NK-92 (cell line): ENCODE measurements at regions not wholly inside any gene's neighbourhood (a gene's known extent, or its start where the extent isn't known, plus 50 kb on each side); places are given as distances from the start of the nearest gene placed in this dataset.

Source experiments
- DNase-seq: peaks from one replicate; lab custom pipeline; 2025; ENCODE audit not compliant: unreplicated experiment; lab: John Stamatoyannopoulos, UW

DNA sequence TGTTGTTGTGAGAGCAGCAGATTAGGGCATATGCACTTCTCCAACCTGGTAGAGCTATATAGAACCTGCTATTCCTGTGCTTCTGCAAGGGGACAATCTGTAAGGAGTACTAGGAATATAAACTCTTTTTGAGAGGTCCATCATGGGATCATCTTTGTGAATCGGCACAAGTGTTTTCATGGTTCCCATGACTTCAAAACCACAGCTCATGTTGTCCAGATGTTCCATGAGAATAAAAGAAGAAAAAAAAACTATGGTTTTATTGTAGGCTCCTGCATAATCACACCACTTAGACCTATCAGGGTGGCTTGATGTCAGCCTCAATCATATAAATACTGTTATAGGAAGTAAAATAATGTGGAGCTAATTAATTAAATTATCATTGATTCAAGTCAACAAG lies 311.4 kb upstream of the ATP2B1 start:
- DNase-seq: no peak

DNA sequence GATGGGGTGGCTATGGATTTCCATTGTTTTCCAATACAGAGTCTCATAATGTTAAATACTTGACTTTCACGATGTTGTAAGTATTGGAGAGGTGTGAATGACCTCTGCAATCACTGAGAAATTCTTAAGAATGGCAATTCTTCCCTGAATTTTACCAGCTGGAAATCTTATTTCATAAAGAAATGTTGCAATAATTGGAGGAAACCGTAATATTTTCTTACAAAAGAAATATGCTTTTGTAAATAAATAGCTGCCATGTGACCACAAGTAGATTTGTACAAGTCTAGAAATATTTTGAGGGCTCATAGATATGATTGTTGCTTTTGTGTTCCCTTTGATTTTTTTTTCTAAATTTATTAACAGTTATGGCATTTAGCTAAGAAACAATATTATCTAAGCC lies 308.7 kb upstream of the ATP2B1 start:
- DNase-seq: no peak

DNA sequence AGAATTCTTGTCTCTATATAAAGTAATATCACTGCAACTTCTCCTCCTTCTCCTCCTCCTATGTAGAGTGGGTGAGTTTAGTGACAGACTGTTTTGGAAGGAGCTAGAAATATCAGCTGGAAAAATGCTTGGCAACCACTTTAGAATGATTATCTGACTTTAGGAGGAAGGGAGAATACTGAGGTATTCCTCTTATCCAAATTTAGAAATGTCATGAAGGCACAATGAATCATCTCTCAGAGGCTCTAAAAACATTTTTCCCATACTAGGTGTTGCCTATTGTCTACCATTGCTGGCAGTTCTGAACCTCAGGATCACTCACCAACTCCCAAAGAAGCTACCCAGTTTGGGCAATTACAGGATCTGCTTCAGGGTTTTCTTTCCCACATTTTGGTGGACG lies 306.6 kb upstream of the ATP2B1 start:
- no peak for DNase-seq

DNA sequence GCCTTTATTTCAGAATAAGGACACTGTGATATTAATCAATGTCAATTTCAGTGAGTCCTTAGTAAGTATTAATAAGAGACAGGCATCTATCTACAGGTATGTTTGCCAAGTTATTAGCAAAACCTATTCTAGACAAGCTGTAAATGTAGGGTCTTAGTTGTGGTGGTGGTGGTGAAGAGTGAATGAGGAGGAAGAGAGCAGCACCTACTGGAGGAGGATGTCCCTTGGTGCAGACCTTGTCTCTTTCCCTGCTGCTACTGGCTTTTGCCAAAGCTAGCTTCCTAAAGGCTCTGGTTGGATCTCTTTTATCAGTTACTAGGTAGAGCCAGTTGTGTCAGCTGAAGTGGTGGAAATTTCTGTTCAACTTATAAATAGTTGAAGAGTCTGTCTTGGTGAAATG lies 304.8 kb upstream of the ATP2B1 start:
- DNase-seq: no peak

DNA sequence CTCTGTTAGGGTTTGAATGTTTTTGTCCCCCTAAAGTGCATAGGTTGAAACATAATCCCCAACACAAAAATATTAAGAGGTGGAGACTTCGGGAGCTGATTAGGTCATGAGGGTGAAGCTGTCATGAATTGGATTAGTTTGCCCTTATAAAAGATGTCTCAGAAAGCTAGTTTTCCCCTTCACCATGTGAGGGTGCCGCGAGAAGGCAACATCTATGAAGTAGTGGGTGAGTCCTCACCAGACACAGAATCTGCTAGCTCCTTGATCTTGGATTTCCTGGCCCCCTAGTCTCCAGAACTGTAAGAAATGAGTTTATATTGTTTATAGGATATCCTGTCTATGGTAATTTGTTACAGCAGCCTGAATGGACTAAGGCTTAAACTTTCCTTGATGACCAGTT lies 301.5 kb upstream of the ATP2B1 start:
- no peak for DNase-seq

DNA sequence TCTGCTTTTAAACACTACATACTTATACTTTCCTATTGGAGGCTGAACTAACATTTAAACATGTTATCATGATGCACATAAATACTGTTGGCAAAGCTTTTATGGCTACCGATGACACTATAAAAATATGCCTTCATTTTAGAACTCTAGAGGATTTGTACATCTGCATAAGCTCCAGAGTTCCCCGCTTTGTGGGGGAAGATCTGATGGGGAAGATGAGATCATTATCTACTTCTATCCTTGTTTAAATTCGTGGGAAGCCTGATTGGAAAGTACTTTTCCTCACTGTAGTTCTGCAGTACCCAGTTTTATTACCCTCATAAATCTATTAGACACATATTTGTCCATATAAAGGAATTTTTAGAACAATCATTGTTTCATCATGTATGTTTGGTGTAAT lies 299.6 kb upstream of the ATP2B1 start:
- no peak for DNase-seq

DNA sequence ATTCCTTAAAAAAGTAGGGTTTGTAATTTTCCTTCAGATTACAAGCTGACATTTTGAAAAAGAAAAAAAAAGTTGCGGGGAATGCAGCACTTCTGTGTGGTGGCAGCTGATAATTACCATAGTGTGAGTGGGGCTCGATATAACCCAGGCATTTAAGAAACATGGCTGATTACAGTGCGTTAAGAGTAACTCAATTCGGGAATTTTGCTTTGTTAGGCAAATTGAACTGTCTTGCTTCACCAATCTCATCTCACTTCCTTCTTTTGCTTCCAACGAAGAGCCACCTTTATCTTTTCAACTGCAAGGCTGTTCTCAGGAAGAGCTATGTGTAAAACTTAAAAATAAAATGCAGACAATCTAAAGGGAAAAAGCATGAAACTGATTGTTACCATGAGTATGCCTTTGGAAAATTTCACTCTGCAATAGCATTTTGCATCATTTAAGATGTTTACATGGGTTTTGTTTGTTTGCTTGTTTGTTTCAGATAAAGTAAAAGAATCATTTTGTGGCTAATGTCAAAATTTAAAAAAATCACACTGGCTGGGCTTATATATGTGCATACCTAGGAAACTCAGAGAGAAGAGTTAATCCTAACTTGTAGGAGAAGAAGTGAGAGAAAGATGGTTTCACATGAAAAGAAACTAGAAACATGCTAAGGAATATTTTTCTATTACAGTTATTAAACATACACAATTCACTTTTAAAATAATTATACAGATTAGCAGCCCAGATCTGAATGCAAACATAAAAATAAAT lies 295.9 kb upstream of the ATP2B1 start:
- DNase-seq: no peak

DNA sequence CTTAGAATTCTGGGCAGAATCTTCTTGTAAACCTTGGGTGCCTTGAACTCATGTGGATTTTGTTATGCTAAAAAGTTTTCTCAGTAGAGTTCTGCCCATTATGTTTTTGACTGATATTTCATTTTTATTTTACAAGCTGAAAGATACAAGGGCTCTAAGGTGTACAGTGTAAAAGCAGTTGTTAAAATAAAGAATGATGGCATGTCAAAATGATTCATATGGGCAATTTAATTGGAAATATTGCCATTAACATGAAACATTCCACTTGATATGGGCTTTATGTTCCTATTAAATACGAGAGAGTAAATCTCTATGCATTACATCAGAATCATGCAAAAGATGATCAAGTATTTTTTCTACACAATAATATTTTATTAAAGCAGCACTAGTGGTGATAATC lies 295.1 kb upstream of the ATP2B1 start:
- DNase-seq: no peak

DNA sequence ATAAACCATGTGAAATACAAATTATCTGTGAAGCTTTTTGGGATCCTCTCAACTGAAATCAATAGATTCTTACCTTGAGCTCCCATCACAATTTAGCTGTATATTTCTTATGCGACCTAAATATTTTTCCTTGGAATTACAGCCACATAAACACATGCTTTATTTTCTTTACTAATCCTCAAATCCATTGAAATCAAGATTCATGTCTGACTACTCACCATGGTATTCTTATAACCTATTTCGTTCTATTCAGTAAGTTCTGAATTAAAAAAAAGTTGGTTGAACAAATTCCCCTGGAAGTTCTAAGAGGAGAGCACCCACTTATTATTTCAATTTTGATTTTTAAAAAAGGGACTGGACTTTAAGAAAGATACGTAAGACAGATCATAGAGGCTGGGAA lies 292.1 kb upstream of the ATP2B1 start:
- no peak for DNase-seq

DNA sequence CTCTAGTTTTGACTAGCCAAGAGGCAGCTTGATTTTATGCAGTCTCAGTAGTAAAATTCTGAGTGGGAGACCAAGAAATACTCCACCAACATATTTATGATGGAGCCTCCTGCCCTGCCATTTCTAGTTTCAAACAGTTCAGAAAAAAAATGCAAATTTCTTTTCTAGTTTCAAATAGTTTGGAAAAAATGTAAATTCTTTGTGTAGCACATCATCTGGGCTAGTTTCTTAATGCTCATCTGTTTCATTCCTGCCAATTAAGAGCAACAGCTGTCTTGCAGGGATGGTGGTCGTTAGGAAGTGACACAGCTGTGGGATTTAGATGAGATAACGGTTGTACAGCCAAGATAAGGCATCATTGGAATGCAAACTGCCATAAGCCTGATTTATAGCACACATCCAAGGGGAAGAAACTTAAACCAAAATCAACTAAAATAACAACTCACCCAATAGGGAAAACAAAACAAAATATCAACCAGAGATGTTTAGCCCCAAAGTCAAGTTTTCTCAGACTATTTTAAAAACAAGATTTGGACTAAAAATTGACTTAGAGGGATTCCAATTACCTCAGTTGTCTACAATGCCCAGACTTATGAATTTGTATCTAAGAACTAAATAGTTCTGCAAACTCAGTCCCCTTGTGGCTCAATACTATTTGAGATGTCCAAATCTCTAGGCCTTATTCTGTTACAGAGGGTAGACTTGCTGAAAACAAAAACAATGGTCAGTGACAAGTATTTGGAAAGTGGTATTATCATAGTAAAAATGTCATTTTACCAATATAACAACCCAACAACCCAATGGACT lies 291.3 kb upstream of the ATP2B1 start:
- DNase-seq: no peak

DNA sequence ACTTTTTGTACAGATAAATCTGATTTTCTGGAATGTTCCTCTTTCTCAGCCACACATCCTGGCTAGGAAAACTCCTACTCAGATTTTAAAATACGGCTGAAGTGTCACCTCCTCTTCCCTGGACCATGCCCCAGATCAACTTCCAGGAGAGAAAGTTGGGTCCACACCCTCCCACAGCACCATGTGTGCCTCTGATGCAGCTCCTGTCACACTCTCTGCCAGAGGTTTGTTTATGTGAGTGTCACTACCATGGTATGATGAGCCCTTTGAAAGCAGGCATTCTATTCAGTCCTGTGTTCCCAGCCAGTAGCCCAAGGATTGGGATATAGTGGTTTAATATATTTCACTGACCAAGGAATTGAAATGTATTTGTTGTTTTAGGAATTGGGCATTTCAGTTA lies 287.2 kb upstream of the ATP2B1 start:
- DNase-seq: no peak

DNA sequence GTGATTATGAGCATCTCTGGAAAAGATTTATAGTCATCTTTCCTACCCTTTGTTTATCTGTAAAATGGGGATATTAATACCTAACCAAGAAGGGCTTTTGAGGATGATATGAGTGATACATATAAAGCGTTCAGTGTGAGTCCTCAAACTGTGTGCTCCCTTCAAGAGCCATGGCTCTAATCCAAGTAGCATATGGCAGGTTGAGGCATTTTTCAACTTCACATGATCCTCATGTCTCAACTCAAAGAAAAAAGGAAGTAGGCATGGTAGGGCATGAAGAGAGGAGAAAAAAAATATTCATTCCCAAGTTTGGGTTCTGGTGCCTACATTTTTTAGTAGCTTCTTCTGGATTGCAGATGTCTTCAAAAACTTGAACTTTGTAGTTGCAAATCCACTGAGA lies 286.3 kb upstream of the ATP2B1 start:
- no peak for DNase-seq

DNA sequence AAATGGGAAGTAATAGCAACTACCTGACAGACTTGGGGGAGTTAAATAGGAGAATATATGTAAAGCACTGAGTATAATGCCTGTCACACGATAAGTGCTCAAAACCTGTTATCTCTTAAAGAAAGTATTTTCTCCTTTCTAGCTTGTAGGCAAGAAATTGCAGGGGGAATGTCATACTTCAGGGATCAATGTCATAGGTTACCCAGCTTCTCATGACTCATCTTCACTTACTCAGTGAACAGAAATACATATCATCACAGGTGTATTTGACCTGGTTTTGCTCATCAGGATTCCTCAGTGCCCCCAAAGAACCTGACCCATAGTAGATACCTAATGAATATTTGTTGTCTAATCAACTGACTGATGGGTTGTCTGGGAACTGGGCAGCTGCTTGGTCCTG lies 285.0 kb upstream of the ATP2B1 start:
- DNase-seq: no peak

DNA sequence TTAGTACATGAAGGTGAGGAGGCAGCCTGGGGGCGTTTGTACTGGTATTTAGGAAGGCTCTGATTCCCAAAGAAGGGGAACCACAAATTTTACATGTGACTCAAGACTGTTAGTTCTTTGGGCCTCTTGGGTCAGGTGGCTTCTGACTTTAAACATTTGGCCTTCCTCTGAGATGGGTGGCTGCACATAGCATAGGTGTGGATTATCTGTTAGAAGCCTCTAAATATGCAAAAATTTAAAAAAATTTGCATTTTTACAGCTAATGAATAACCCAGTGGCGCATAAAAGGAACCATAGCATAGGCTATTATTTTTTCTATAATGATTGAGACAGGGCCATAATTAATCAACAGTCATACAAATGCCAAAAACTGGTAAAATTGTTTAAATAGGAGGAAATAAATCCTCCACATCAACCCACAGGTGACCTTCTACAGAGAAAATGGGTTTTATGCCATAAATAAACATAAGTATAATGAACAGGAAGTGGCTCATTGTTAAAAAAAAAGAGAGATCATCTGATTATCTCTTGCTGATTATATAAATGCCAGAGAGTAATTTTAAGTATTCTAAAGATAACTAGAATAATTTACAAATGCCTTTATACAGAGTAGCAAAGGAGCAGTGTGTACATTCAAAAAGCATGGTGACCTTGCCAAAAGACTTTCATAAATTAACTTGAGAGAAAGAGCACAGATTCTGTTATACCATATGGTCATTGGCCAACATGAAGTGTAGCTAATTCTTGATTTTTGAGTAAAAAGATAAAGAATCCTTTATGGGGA lies 284.2 kb upstream of the ATP2B1 start:
- no peak for DNase-seq

DNA sequence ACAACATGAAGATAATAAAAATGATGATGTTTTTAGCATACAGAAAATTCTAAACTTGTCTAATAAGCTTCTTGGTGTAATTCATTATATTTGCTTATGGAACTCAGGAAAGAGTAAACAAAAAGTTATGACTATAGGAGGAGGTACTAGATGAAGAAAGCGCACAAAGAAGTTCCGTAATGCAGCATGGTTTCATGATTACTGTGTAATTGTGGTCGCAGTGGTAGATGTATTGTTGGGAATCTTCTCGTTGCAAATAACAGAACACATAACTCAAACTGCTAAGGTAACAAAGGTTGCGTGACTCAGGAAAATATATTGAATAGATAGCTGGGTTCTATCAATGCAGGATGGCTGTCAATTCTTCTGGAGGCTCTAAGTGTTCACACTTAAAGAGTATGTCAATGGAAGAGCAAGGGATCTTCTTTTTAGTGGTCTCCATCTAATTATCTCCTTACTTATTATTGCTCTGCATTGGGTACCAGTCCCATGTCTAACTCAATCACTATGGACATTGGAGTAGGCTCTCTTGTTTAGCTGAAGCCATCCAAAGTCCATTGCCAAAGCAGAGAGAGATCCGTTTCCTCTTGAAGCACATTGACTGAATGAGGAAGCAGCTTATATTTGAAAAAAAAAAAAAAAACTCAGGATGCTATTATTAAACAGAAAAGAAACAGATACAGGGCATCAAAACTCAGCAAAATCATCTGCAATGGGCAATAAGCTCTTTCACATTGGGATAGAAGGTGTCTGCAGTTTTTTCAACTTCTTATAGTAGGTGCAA lies 283.4 kb upstream of the ATP2B1 start:
- no peak for DNase-seq

DNA sequence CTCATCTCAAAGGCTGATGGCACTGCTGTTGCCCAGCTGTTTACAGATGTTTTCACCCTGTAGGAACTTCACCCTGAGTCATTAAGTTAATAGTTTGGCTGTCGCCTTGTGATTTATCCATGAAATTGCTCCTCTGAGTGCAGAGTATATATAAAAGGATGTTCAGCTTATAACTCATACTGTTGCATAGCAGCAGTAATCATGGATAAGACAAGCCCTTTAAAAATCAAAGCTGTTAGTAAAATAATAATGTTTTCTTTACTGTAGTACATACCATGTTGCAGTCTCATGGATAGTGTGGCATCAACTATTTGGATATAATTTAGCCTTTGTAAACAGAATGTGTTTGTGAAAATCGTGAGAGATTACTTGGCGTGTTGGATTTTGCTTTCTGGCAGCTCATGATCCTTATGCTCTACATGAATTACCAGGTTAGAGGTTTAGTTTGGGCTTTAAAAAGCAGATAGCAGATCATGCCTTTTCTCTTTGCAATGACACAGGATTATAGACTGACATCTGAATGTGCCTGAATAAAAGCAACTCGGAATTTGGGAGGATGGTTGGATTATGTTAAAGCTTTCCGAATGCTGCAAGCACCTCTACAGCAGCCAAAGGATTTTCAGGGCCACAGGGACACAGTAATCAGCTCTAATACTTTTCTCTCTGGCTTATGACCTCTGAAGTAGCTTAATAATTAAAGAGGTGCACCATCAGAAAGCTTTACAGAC lies 279.7 kb upstream of the ATP2B1 start:
- no peak for DNase-seq

DNA sequence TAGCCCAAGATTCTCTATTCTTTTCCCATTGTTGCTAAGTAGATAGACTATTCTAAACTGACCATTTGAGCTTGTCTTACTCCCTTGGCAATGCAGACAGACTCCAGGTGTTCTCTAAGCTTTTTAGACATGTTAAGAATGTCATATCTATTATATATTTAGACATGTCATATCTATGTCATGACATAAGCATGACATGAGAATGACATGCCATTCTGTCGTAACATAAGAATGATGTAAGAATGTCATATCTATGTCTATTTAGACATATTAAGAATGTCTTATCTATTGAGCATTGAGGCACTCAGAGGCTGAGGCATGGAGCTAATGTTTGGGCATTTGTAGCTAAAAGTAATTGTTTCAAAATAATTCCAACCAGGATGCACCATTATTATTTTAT lies 277.3 kb upstream of the ATP2B1 start:
- DNase-seq: no peak

DNA sequence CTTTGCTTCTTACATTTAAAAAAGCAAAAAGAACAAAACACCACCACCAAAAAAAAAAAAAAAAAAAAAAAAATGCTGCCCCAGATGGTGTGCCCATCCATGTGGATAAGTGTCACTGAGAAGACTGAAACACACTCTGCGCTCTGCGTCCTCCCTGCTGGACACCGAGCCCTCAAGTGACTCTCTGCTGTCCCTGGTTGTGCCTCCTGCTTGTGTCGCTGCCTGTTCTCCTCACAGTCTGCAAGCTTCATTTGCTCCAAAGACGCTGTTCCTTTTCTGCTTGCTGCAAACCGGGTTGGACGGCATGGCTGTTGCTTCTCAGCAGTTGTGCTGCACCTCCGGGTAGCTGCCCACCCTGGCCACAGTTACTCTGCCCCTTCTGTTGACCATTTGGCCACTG lies 276.2 kb upstream of the ATP2B1 start:
- DNase-seq: no peak

DNA sequence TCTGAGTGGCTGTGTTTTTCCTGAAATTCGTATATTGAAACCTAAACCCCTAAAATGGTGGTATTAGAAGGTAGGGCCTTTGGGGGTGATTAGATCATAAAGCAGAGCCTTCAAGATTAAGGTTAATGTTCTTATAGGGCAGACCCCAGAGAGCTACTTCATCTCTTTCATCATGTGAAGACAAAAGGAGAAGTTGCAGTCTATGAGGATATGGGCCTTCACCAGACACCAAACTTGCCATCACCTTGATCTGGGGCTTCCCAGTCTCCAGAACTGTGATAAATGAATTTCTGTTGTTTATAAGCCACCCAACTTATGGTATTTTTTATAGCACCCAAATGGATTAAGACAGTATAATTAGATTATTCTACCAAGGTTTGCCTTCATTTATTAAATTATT lies 275.0 kb upstream of the ATP2B1 start:
- no peak for DNase-seq

DNA sequence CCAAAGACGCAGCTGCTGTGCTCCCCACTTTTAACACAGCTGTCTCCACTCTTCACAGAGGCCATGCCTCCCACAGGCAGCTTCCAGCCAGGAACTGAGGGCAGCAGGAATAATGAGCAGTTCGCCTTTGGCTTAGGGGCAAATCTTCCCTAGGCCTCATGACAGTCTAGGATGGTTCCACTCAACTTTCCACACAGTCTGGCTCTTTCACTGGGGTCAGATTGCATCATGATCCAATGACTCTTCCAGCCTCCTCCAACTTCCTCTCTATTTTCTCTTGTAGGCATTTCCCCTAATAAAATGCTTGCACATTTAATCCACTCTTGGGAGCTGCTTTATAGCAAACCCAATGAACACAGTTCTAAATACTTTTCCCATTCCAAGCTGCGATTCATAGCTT lies 271.6 kb upstream of the ATP2B1 start:
- DNase-seq: no peak
